ENCODE measurements at regions not wholly inside any gene's neighbourhood (a gene's known extent, or its start where the extent isn't known, plus 50 kb on each side); places are given as distances from the start of the nearest gene placed in this dataset.

DNA sequence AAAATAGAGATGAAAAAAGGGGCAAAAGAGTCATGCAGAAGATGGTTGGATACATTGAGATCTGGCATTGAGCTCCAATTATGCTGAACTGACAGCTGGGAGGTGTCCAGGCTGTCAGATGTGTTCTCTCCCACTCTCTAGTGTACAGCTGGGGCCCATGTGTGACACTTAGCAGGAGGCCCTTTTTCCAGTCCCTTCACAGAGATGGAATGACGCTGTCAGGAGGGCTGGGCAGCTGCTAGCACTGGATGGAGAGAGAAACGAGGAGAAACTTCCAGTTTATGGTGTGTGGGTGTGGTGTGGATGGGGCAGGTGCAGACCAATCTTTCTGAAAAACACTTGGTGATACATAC is 437.7 kb upstream of the HS6ST1 start:
- H3K27me3 ChIP-seq, result no peaks in the 10 kb centered on the region
- no peaks in the 10 kb centered on the region for H3K36me3 ChIP-seq
- no peak overlapping the region for H3K4me3 ChIP-seq (ENCODE audit: low read depth, low read length)
- TF ChIP-seq, protein P1, sequence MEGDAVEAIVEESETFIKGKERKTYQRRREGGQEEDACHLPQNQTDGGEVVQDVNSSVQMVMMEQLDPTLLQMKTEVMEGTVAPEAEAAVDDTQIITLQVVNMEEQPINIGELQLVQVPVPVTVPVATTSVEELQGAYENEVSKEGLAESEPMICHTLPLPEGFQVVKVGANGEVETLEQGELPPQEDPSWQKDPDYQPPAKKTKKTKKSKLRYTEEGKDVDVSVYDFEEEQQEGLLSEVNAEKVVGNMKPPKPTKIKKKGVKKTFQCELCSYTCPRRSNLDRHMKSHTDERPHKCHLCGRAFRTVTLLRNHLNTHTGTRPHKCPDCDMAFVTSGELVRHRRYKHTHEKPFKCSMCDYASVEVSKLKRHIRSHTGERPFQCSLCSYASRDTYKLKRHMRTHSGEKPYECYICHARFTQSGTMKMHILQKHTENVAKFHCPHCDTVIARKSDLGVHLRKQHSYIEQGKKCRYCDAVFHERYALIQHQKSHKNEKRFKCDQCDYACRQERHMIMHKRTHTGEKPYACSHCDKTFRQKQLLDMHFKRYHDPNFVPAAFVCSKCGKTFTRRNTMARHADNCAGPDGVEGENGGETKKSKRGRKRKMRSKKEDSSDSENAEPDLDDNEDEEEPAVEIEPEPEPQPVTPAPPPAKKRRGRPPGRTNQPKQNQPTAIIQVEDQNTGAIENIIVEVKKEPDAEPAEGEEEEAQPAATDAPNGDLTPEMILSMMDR (IDR thresholded peaks at IDR 0.05; ENCODE audit: low read depth, low read length), result no peak
- H3K4me1 ChIP-seq, result no peaks in the 10 kb centered on the region
- no peak for DNase-seq
- no peaks in the 10 kb centered on the region for H3K9me3 ChIP-seq

DNA sequence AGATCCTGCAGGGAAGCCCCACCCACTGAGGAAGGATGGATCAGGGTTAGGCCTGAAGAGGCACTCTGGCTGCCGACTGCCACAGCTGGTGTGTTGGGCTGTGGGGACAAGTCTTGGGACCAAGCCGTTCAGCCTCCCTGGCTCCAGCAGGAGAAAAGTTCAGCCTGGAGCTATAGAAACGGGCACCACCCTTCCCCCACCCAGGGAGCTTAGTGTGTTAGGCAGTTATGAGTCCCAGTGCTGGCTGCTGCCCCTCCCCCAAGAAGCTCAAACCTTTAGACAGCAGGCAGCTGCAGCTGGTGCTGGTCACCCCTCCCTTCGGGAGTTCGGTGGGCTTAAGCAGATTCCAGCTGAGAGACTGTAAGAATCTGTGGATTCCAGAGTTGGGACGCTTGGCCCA is 447.1 kb upstream of the HS6ST1 start:
- H3K36me3 ChIP-seq, result no peaks in the 10 kb centered on the region
- DNase-seq, result no peak
- no peaks in the 10 kb centered on the region for H3K27me3 ChIP-seq
- H3K4me3 ChIP-seq (ENCODE audit: low read depth, low read length), result no peak overlapping the region
- TF ChIP-seq, protein P1 (IDR thresholded peaks at IDR 0.05; ENCODE audit: low read depth, low read length), result no peak
- no peaks in the 10 kb centered on the region for H3K9me3 ChIP-seq
- H3K4me1 ChIP-seq, result no peaks in the 10 kb centered on the region

DNA sequence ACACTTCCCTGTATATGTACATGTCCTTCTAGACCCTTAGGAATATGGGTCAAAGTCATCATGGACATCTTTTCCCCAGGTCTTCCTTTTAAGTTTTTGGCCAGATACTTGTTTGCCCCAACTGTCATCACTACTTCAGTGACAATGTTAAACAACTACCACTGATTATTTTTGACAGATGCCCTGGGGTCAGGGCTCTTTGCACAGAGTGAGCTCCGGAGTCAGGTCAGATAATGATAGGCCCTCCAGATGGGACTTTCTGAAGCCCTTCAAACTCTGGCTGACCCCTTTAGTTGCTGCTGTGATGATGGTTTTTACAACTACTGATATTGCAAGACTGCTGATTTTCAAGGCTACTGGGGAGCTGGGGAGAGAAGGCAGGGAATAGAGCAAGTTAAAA is 449.4 kb upstream of the HS6ST1 start:
- TF ChIP-seq, protein P1 (IDR thresholded peaks at IDR 0.05; ENCODE audit: low read depth, low read length), result no peak
- H3K36me3 ChIP-seq, result no peaks in the 10 kb centered on the region
- no peaks in the 10 kb centered on the region for H3K4me1 ChIP-seq
- no peaks in the 10 kb centered on the region for H3K27me3 ChIP-seq
- H3K4me3 ChIP-seq (ENCODE audit: low read depth, low read length), result no peak overlapping the region
- DNase-seq, result no peak
- no peaks in the 10 kb centered on the region for H3K9me3 ChIP-seq

DNA sequence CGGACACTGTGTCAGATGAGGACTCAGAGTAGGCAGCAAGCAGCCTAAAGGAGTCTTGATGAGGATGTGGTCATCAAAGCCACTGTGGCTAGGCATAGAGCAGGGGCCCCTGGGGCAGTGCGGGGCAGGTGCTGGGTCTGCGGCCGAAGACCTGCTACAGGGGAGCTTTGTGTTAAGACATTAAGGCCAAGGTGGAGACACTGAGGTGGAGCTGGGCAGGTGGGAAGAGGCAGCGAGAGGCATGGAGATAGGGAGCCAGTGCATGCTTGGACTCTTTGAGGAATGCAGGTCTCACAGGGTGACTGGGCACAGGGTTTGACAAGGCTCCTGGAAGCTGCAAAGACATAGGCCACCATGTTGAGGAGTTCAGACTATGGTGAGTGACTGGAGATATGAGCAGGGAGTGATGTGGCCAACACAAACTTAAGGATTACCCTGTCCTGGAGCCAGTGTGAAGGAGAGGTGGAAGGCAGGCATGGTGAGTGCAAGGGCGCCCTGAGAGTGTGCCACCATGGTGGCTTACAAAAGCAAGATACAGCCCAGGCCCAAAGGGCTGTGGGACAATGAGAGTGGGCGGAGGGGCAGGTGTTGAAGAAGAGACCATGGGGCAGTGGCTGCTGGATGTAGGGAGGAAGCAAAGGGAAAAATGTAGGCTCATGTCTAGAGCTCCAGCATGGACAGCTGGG is 450.9 kb upstream of the HS6ST1 start:
- no peaks in the 10 kb centered on the region for H3K27me3 ChIP-seq
- no peaks in the 10 kb centered on the region for H3K36me3 ChIP-seq
- no peaks in the 10 kb centered on the region for H3K9me3 ChIP-seq
- H3K4me3 ChIP-seq (ENCODE audit: low read depth, low read length), result no peak overlapping the region
- DNase-seq, result no peak
- TF ChIP-seq, protein P1 (IDR thresholded peaks at IDR 0.05; ENCODE audit: low read depth, low read length), result no peak
- H3K4me1 ChIP-seq, result no peaks in the 10 kb centered on the region

DNA sequence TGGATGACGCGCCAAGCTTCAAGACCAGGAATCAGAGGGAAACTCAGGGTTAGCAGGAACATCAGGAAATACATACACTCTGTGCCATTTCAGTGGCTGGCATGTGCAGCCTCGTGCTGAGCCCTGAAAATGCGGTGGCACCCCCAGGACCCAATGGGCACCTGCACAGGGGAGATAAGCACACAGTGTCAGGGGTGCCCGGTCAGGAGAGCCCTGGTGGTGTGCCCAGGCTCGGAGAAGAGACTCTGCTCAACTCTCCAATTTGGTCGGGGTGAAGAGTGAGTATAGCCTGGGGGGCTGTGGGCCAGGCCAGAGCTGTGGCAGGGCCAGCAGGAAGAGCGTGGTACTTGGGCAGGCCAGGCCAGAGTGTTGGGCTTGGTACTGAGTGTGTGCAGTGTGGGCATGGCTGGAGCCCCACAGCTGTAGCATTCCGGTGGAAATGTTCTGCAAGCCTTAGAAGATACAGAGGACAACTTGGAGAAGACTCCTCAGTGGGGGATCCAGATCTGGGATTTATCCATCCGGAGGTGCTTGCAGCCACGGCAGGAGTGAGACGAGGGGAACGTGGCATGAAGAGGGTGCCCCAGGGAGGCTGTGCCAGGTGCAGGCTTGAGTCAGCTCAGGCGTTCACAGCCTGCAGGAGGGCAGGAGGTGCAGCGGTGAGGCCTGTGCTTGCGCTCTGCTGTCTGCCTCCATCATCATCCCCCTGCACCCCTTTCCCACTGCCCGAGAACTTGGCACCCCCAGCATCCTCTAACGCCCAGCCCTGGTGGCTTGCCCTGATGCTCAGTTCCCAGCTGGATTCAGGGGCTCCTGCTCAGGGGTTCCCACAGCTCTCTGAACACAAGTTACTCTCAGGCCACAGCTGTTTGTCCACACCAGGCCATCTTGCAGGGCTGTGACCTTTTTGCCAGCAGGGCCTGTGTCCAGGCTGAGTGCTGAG is 451.7 kb upstream of the HS6ST1 start:
- TF ChIP-seq, protein P1 (IDR thresholded peaks at IDR 0.05; ENCODE audit: low read depth, low read length), result no peak
- Histone ChIP-seq H3K36me3 (no peaks in the 10 kb centered on the region), H3K4me3 (ENCODE audit: low read depth, low read length) (no peak overlapping the region), H3K27me3 (no peaks in the 10 kb centered on the region), H3K9me3 (no peaks in the 10 kb centered on the region), H3K4me1 (no peaks in the 10 kb centered on the region)
- no peak for DNase-seq

DNA sequence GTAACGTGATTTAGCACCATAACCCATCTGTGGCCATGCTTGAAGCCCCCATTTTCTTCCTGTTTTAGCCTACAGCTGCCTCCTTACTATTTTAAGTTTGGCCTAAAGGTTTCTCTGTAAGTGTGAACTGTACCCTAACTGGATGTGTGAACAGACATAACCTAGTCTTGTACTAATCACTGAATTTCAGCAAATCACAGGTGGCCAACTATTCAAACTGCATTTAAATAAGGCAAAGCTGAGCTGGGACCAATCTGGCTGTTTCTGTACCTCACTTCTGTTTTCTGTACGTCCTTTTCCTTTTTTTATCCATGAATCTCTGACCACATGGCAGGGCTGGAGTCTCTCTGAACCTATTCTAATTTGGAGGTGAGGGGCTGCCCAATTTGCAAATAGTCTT is 452.7 kb upstream of the HS6ST1 start:
- Histone ChIP-seq H3K9me3 (no peaks in the 10 kb centered on the region), H3K36me3 (no peaks in the 10 kb centered on the region), H3K4me1 (no peaks in the 10 kb centered on the region), H3K4me3 (ENCODE audit: low read depth, low read length) (no peak overlapping the region), H3K27me3 (no peaks in the 10 kb centered on the region)
- TF ChIP-seq, protein P1 (IDR thresholded peaks at IDR 0.05; ENCODE audit: low read depth, low read length), result no peak
- no peak for DNase-seq
